H1 (cell line): ENCODE measurements at regions not wholly inside any gene's neighbourhood (a gene's known extent, or its start where the extent isn't known, plus 50 kb on each side); places are given as distances from the start of the nearest gene placed in this dataset.

Experiments used
- CTCF ChIA-PET: fragments of 300-600 bp; sonication (Branson Sonifier 250); formaldehyde crosslinking; loops from one replicate; lab custom pipeline; 2021; ENCODE audit not compliant: partially characterized antibody; lab: Charles Lee
- POLR2A ChIA-PET: fragments of 300-600 bp; sonication (Branson Sonifier 250); formaldehyde crosslinking; loops from one replicate; lab custom pipeline; 2021; ENCODE audit warnings: inconsistent platforms; ENCODE audit not compliant: partially characterized antibody; lab: Charles Lee
- DNase-seq, 2 experiments: peaks; one replicate each; pipeline versions ENCODE4 v3.0.0 to v3.0.0-alpha.2; 2010 to 2022; ENCODE audit warnings: low spot score in 2 of 2, low read depth in 1 of 2, mixed read lengths in 1 of 2
- FAIRE-seq: peaks from 2 replicates; lab custom pipeline; 2011; peaks lifted over from hg19 to GRCh38; lab: Jason Lieb, UNC
- H2AFZ ChIP-seq: 2 replicates; pipeline ENCODE4 v1.8.1; 2012; ENCODE audit warnings: low read length, inconsistent platforms
- H2AK5ac ChIP-seq: 2 replicates; pipeline ENCODE4 v1.6.1; 2013; ENCODE audit warnings: low read depth, low read length
- H2BK120ac ChIP-seq: replicated peaks from 2 replicates; pipeline ENCODE3; 2013; ENCODE audit warnings: low read depth, low read length, inconsistent platforms
- H2BK12ac ChIP-seq: 2 replicates; pipeline ENCODE4 v1.6.1; 2013; ENCODE audit warnings: low read depth, low read length
- H2BK15ac ChIP-seq: 2 replicates; pipeline ENCODE4 v1.6.1; 2013; ENCODE audit warnings: low read length
- H2BK20ac ChIP-seq: 2 replicates; pipeline ENCODE4 v1.6.1; 2013; ENCODE audit warnings: low read length
- H2BK5ac ChIP-seq: 2 replicates; pipeline ENCODE4 v1.6.1; 2013; ENCODE audit warnings: low read depth, low read length
- H3K14ac ChIP-seq: 2 replicates; pipeline ENCODE4 v1.6.1; 2013; ENCODE audit warnings: inconsistent platforms; ENCODE audit not compliant: insufficient read length
- H3K18ac ChIP-seq: 2 replicates; pipeline ENCODE4 v1.6.1; 2013; ENCODE audit warnings: low read length; ENCODE audit errors: extremely low read depth
- H3K23ac ChIP-seq: 2 replicates; pipeline ENCODE4 v1.6.1; 2013; ENCODE audit warnings: inconsistent platforms; ENCODE audit not compliant: insufficient read length
- H3K23me2 ChIP-seq: 2 replicates; pipeline ENCODE4 v1.6.1; 2013; ENCODE audit warnings: low read depth, low read length
- H3K27ac ChIP-seq: 2 replicates; pipeline ENCODE4 v1.6.1; 2011; ENCODE audit warnings: low read depth, low read length, inconsistent platforms
- H3K27me3 ChIP-seq, 4 experiments: replicated peaks in 1 of 4; 1 replicate in 1 of 4; 2 replicates in 3 of 4; pipeline versions ENCODE4 v1.6.1 to v1.8.1; 2011 to 2013; ENCODE audit warnings: low read length in 3 of 4, mild to moderate bottlenecking in 3 of 4, inconsistent platforms in 2 of 4, mixed read lengths in 2 of 4, moderate library complexity in 1 of 4; ENCODE audit not compliant: control insufficient read depth in 3 of 4, insufficient read depth in 3 of 4; ENCODE audit errors: extremely low read depth in 1 of 4
- H3K36me3 ChIP-seq, 4 experiments: 2 replicates each; pipeline versions ENCODE4 v1.6.1 to v1.8.1; 2011 to 2013; ENCODE audit warnings: mild to moderate bottlenecking in 4 of 4, low read length in 3 of 4, moderate library complexity in 2 of 4, control low read depth in 1 of 4, inconsistent platforms in 1 of 4; ENCODE audit not compliant: insufficient read depth in 4 of 4, control insufficient read depth in 2 of 4
- H3K4ac ChIP-seq: replicated peaks from 2 replicates; pipeline ENCODE3; 2013; ENCODE audit warnings: low read length, low read depth, mixed read lengths, inconsistent platforms; ENCODE audit not compliant: insufficient read length
- H3K4me1 ChIP-seq, 4 experiments: replicated peaks in 1 of 4; 1 replicate in 1 of 4; 2 replicates in 3 of 4; pipeline versions ENCODE4 v1.6.1 to v1.8.1; 2011 to 2013; ENCODE audit warnings: low read length in 3 of 4, inconsistent platforms in 2 of 4, mixed read lengths in 1 of 4; ENCODE audit not compliant: insufficient read depth in 4 of 4, control insufficient read depth in 3 of 4
- H3K4me2 ChIP-seq, 2 experiments: 2 replicates each; pipeline versions ENCODE4 v1.6.1 to v1.8.1; 2011 to 2013; ENCODE audit warnings: low read depth in 2 of 2, low read length in 2 of 2, control low read depth in 1 of 2, inconsistent platforms in 1 of 2, mild to moderate bottlenecking in 1 of 2; ENCODE audit not compliant: insufficient read depth in 1 of 2
- H3K4me3 ChIP-seq, 4 experiments: fragments of 200-600, 300-600 bp in 1 of 4; sonication (generic), shearing (Covaris generic), sonication (Bioruptor Twin) in 1 of 4; 2 replicates each; pipeline versions ENCODE4 v1.5.1 to v1.8.1; 2011 to 2016; ENCODE audit warnings: low read length in 4 of 4, low read depth in 3 of 4, control low read depth in 2 of 4, inconsistent platforms in 2 of 4, mild to moderate bottlenecking in 2 of 4, mixed read lengths in 1 of 4, moderate library complexity in 1 of 4; ENCODE audit not compliant: insufficient read depth in 2 of 4; ENCODE audit errors: extremely low read depth in 1 of 4
- H3K56ac ChIP-seq: replicated peaks from 2 replicates; pipeline ENCODE3; 2013; ENCODE audit warnings: low read depth, mild to moderate bottlenecking, mixed read lengths, low read length, inconsistent platforms; ENCODE audit not compliant: insufficient read length
- H3K79me1 ChIP-seq: 2 replicates; pipeline ENCODE4 v1.6.1; 2013; ENCODE audit warnings: low read depth, low read length, control low read depth
- H3K79me2 ChIP-seq, 2 experiments: 2 replicates each; pipeline versions ENCODE4 v1.6.1 to v1.8.1; 2012 to 2013; ENCODE audit warnings: low read length in 2 of 2, mild to moderate bottlenecking in 2 of 2, inconsistent platforms in 1 of 2; ENCODE audit not compliant: insufficient read depth in 2 of 2, control insufficient read depth in 1 of 2
- H3K9ac ChIP-seq, 4 experiments: replicated peaks in 1 of 4; 1 replicate in 1 of 4; 2 replicates in 3 of 4; pipeline versions ENCODE4 v1.6.1 to v1.8.1; 2011 to 2013; ENCODE audit warnings: low read depth in 3 of 4, low read length in 3 of 4, control low read depth in 2 of 4, mild to moderate bottlenecking in 2 of 4, moderate library complexity in 2 of 4, inconsistent platforms in 1 of 4; ENCODE audit errors: extremely low read depth in 1 of 4
- H3K9me3 ChIP-seq, 2 experiments: 2 replicates each; pipeline versions ENCODE4 v1.6.1 to v1.8.1; 2012 to 2013; ENCODE audit warnings: mild to moderate bottlenecking in 2 of 2, moderate library complexity in 2 of 2, control low read depth in 1 of 2, inconsistent platforms in 1 of 2, low read depth in 1 of 2, low read length in 1 of 2, mixed read lengths in 1 of 2; ENCODE audit not compliant: insufficient read depth in 2 of 2
- H4K20me1 ChIP-seq, 2 experiments: replicated peaks in 1 of 2; 2 replicates each; pipeline versions ENCODE3 to v1.8.1; 2011 to 2013; ENCODE audit warnings: inconsistent platforms in 2 of 2, low read length in 2 of 2, mild to moderate bottlenecking in 1 of 2; ENCODE audit not compliant: insufficient read depth in 2 of 2, control insufficient read depth in 1 of 2
- H4K5ac ChIP-seq: 2 replicates; pipeline ENCODE4 v1.6.1; 2013; ENCODE audit warnings: low read length, low read depth, mixed read lengths, inconsistent platforms; ENCODE audit not compliant: insufficient read length
- H4K8ac ChIP-seq: 2 replicates; pipeline ENCODE4 v1.8.0; 2013; ENCODE audit warnings: mild to moderate bottlenecking, moderate library complexity, low read length, inconsistent platforms; ENCODE audit not compliant: insufficient read depth; ENCODE audit errors: extremely low read depth
- H4K91ac ChIP-seq: replicated peaks from 2 replicates; pipeline ENCODE3; 2013; ENCODE audit warnings: low read length, mixed read lengths, inconsistent platforms; ENCODE audit not compliant: insufficient read length
- CBX5 ChIP-seq: fragments of 300-800, 300-1000 bp; sonication (generic); IDR thresholded peaks from 2 replicates; pipeline ENCODE4 v1.7.1; 2016; ENCODE audit warnings: antibody characterized with exemption, low read length, low read depth
- WGBS, 2 experiments: shearing (Covaris generic) in 1 of 2; methylation state at CpG; one replicate each; pipeline versions ENCODE4 v1.1.6 to v1.1.7; 2013 to 2015; ENCODE audit warnings: low lambda C conversion rate in 2 of 2, mixed read lengths in 2 of 2, inconsistent platforms in 1 of 2, low coverage in 1 of 2, missing lambda C conversion rate in 1 of 2; ENCODE audit not compliant: insufficient replicate concordance in 2 of 2, insufficient coverage in 1 of 2, insufficient read length in 1 of 2; ENCODE audit errors: extremely low coverage in 1 of 2, missing lambda C conversion rate in 1 of 2; 5-methylcytosine and 5-hydroxymethylcytosine counted together

DNA sequence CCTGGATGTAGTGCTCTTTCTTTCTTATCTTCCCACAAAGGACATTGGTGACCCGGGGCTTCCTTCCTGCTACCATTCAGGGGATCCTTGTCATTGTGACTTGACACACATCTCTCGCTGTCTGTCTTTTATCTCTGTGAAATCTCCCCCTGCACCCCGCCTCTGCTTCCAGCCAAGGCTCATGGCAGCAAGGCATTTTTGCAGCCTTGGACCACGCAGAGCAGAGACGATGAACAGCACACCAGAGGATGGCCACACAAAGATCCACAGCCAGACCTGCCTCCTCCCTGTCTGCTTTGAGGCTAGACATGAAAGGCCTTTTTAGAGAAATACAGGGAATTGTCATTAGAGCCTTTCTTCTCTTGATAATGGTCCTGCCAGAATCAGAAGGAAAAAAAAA lies 549.1 kb downstream of the CDK5RAP2 start:
- no peak overlapping the region for H3K14ac ChIP-seq
- ChIA-PET CTCF (interaction anchor here (0.6 to 2.9 kb wide), 7 partner anchors 14 to 318 kb away, joined by 3 to 16 read pairs (median 6); no protein-coding TSS in a partner anchor), POLR2A (no interaction called here)
- H3K9ac ChIP-seq, result no peak overlapping the region
- H3K79me1 ChIP-seq, result no peaks in the 10 kb centered on the region
- no peaks in the 10 kb centered on the region for H3K36me3 ChIP-seq
- no peak overlapping the region for H3K18ac ChIP-seq
- H3K27me3 ChIP-seq, result no peaks in the 10 kb centered on the region
- H2AFZ ChIP-seq, result no peak overlapping the region
- H3K79me2 ChIP-seq, result no peaks in the 10 kb centered on the region
- no peak overlapping the region for H3K4me3 ChIP-seq
- no peak overlapping the region for H2BK15ac ChIP-seq
- peaks cover 0 to 10% (median 5%) of the 10 kb centered on the region in 4 experiments; a peak in 2 of 7 replicates for H3K4me1 ChIP-seq
- H3K23me2 ChIP-seq, result no peaks in the 10 kb centered on the region
- H2AK5ac ChIP-seq, result no peak overlapping the region
- 92% methylated on average over 5 of the region's 5 CpGs; no CpG with 5 or more reads in 1 of the 2 experiments for WGBS, 2 experiments
- H4K5ac ChIP-seq, result no peak overlapping the region
- no peaks in the 10 kb centered on the region for H3K9me3 ChIP-seq
- no peak for DNase-seq
- no peak overlapping the region for H2BK120ac ChIP-seq
- H2BK5ac ChIP-seq, result no peak overlapping the region
- no peak overlapping the region for H3K4me2 ChIP-seq
- no peak overlapping the region for H2BK20ac ChIP-seq
- H3K4ac ChIP-seq, result no peak overlapping the region
- no peak overlapping the region for H3K27ac ChIP-seq
- FAIRE-seq, result no peak
- no peaks in the 10 kb centered on the region for H4K20me1 ChIP-seq
- H3K23ac ChIP-seq, result no peak overlapping the region
- H4K91ac ChIP-seq, result no peak overlapping the region
- H3K56ac ChIP-seq, result no peak overlapping the region
- H4K8ac ChIP-seq, result no peak overlapping the region
- H2BK12ac ChIP-seq, result no peak overlapping the region
- no peak for TF ChIP-seq CBX5
